ENCODE measurements at regions not wholly inside any gene's neighbourhood (a gene's known extent, or its start where the extent isn't known, plus 50 kb on each side); places are given as distances from the start of the nearest gene placed in this dataset.

- H3K4me2 ChIP-seq (ENCODE audit: low read length): no peak overlapping the region
- no peak overlapping the region for H3K4me3 ChIP-seq (ENCODE audit: low read depth, low read length)
- no peak overlapping the region for H3K27ac ChIP-seq
- no peak overlapping the region for H2AFZ ChIP-seq
- TF ChIP-seq, protein P1, sequence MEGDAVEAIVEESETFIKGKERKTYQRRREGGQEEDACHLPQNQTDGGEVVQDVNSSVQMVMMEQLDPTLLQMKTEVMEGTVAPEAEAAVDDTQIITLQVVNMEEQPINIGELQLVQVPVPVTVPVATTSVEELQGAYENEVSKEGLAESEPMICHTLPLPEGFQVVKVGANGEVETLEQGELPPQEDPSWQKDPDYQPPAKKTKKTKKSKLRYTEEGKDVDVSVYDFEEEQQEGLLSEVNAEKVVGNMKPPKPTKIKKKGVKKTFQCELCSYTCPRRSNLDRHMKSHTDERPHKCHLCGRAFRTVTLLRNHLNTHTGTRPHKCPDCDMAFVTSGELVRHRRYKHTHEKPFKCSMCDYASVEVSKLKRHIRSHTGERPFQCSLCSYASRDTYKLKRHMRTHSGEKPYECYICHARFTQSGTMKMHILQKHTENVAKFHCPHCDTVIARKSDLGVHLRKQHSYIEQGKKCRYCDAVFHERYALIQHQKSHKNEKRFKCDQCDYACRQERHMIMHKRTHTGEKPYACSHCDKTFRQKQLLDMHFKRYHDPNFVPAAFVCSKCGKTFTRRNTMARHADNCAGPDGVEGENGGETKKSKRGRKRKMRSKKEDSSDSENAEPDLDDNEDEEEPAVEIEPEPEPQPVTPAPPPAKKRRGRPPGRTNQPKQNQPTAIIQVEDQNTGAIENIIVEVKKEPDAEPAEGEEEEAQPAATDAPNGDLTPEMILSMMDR (IDR thresholded peaks at IDR 0.05): no peak
- H3K9ac ChIP-seq: no peak overlapping the region
- no peaks in the 10 kb centered on the region for H3K27me3 ChIP-seq (ENCODE audit: control insufficient read depth, insufficient read depth, low read length)
- no peaks in the 10 kb centered on the region for H3K4me1 ChIP-seq
- no peaks in the 10 kb centered on the region for H3K9me3 ChIP-seq (ENCODE audit: control insufficient read depth, low read length)
- H3K79me2 ChIP-seq: no peaks in the 10 kb centered on the region
- no peaks in the 10 kb centered on the region for H3K36me3 ChIP-seq (ENCODE audit: control insufficient read depth, insufficient read depth, low read length)
These were observed 343.0 kb upstream of the DYNLRB2 start for GRCh38 chr16:80197741-80198201.

- Histone ChIP-seq H3K79me2 (no peaks in the 10 kb centered on the region), H3K9me3 (ENCODE audit: control insufficient read depth, low read length) (no peaks in the 10 kb centered on the region), H3K4me3 (ENCODE audit: low read depth, low read length) (no peak overlapping the region), H2AFZ (no peak overlapping the region), H3K27me3 (ENCODE audit: control insufficient read depth, insufficient read depth, low read length) (no peaks in the 10 kb centered on the region), H3K36me3 (ENCODE audit: control insufficient read depth, insufficient read depth, low read length) (no peaks in the 10 kb centered on the region), H3K4me1 (no peaks in the 10 kb centered on the region), H3K4me2 (ENCODE audit: low read length) (no peak overlapping the region), H3K9ac (no peak overlapping the region), H3K27ac (no peak overlapping the region)
- TF ChIP-seq, protein P1 (IDR thresholded peaks at IDR 0.05): no peak
These were observed 348.9 kb upstream of the DYNLRB2 start for GRCh38 chr16:80191928-80192327.

- H3K27ac ChIP-seq: no peak overlapping the region
- H3K9ac ChIP-seq: no peak overlapping the region
- H3K27me3 ChIP-seq (ENCODE audit: control insufficient read depth, insufficient read depth, low read length): no peaks in the 10 kb centered on the region
- no peaks in the 10 kb centered on the region for H3K9me3 ChIP-seq (ENCODE audit: control insufficient read depth, low read length)
- H3K36me3 ChIP-seq (ENCODE audit: control insufficient read depth, insufficient read depth, low read length): no peaks in the 10 kb centered on the region
- H2AFZ ChIP-seq: no peak overlapping the region
- H3K4me3 ChIP-seq (ENCODE audit: low read depth, low read length): no peak overlapping the region
- no peaks in the 10 kb centered on the region for H3K79me2 ChIP-seq
- H3K4me2 ChIP-seq (ENCODE audit: low read length): no peak overlapping the region
- H3K4me1 ChIP-seq: no peaks in the 10 kb centered on the region
- TF ChIP-seq, protein P1 (IDR thresholded peaks at IDR 0.05): no peak
These were observed 351.2 kb upstream of the DYNLRB2 start for GRCh38 chr16:80189476-80190175.

- TF ChIP-seq, protein P1 (IDR thresholded peaks at IDR 0.05): no peak
- Histone ChIP-seq H3K4me1 (no peaks in the 10 kb centered on the region), H3K36me3 (ENCODE audit: control insufficient read depth, insufficient read depth, low read length) (no peaks in the 10 kb centered on the region), H3K9ac (no peak overlapping the region), H3K27ac (no peak overlapping the region), H3K79me2 (no peaks in the 10 kb centered on the region), H3K27me3 (ENCODE audit: control insufficient read depth, insufficient read depth, low read length) (no peaks in the 10 kb centered on the region), H3K9me3 (ENCODE audit: control insufficient read depth, low read length) (no peaks in the 10 kb centered on the region), H2AFZ (no peak overlapping the region), H3K4me3 (ENCODE audit: low read depth, low read length) (no peak overlapping the region), H3K4me2 (ENCODE audit: low read length) (no peak overlapping the region)
These were observed 364.7 kb upstream of the DYNLRB2 start for GRCh38 chr16:80176114-80176513.

GRCh38 chr16:80175011-80175410, 365.8 kb upstream of the DYNLRB2 start:
- Histone ChIP-seq H2AFZ (no peak overlapping the region), H3K9me3 (ENCODE audit: control insufficient read depth, low read length) (no peaks in the 10 kb centered on the region), H3K27ac (no peak overlapping the region)

More at GRCh38 chr16:80175011-80175410, 365.8 kb upstream of the DYNLRB2 start:
- Histone ChIP-seq H3K9ac (no peak overlapping the region), H3K36me3 (ENCODE audit: control insufficient read depth, insufficient read depth, low read length) (no peaks in the 10 kb centered on the region), H3K79me2 (no peaks in the 10 kb centered on the region), H3K4me2 (ENCODE audit: low read length) (no peak overlapping the region), H3K4me1 (no peaks in the 10 kb centered on the region), H3K27me3 (ENCODE audit: control insufficient read depth, insufficient read depth, low read length) (no peaks in the 10 kb centered on the region), H3K4me3 (ENCODE audit: low read depth, low read length) (no peak overlapping the region)
- TF ChIP-seq, protein P1 (IDR thresholded peaks at IDR 0.05): no peak

All from parathyroid adenoma (tissue), 2 donors.